Activated naive CD4-positive, alpha-beta T cell (primary cell): ENCODE measurements at regions not wholly inside any gene's neighbourhood (a gene's known extent, or its start where the extent isn't known, plus 50 kb on each side); places are given as distances from the start of the nearest gene placed in this dataset.

Experiments
- DNase-seq, 4 experiments: peaks; one replicate each; lab custom pipeline; 2025; lab: John Stamatoyannopoulos, UW

GRCh38 chr5:165286692-165287091 lies 1781.3 kb downstream of the MAT2B start:
- DNase-seq, result no peak

- DNase-seq, result no peak
These were observed 1785.1 kb downstream of the MAT2B start for GRCh38 chr5:165290535-165290934.

GRCh38 chr5:165296401-165297130 lies 1791.1 kb downstream of the MAT2B start:
- no peak for DNase-seq

GRCh38 chr5:165304193-165304827 lies 1798.9 kb downstream of the MAT2B start:
- DNase-seq, result no peak

- no peak for DNase-seq
These were observed 1800.2 kb downstream of the MAT2B start for GRCh38 chr5:165305596-165305995.

- DNase-seq, result no peak
These were observed 1804.0 kb downstream of the MAT2B start for GRCh38 chr5:165309446-165309845.

- no peak for DNase-seq
These were observed 1804.6 kb downstream of the MAT2B start for GRCh38 chr5:165310031-165310430.

- no peak for DNase-seq
These were observed 1816.5 kb downstream of the MAT2B start for GRCh38 chr5:165321912-165322311.

- no peak for DNase-seq
These were observed 1819.8 kb downstream of the MAT2B start for GRCh38 chr5:165325221-165325620.

GRCh38 chr5:165327631-165328030 lies 1822.2 kb downstream of the MAT2B start:
- no peak for DNase-seq

- no peak for DNase-seq
These were observed 1823.4 kb downstream of the MAT2B start for GRCh38 chr5:165328846-165329245.

- DNase-seq, result no peak
These were observed 1828.2 kb downstream of the MAT2B start for GRCh38 chr5:165333623-165334022.

GRCh38 chr5:165334201-165334600 lies 1828.8 kb downstream of the MAT2B start:
- DNase-seq, result no peak

GRCh38 chr5:165349735-165350134 lies 1844.3 kb downstream of the MAT2B start:
- no peak for DNase-seq

GRCh38 chr5:165351342-165351741 lies 1845.9 kb downstream of the MAT2B start:
- DNase-seq, result no peak

GRCh38 chr5:165360366-165360765 lies 1854.9 kb downstream of the MAT2B start:
- no peak for DNase-seq

- no peak for DNase-seq
These were observed 1855.5 kb downstream of the MAT2B start for GRCh38 chr5:165360784-165361542.

- DNase-seq, result no peak
These were observed 1864.8 kb downstream of the MAT2B start for GRCh38 chr5:165370233-165370632.

GRCh38 chr5:165370794-165371193 lies 1865.4 kb downstream of the MAT2B start:
- no peak for DNase-seq

GRCh38 chr5:165375201-165375600 lies 1869.8 kb downstream of the MAT2B start:
- no peak for DNase-seq

- DNase-seq, result no peak
These were observed 1888.4 kb downstream of the MAT2B start for GRCh38 chr5:165393839-165394238.

- no peak for DNase-seq
These were observed 1892.1 kb downstream of the MAT2B start for GRCh38 chr5:165397516-165397915.

- DNase-seq, result no peak
These were observed 1894.7 kb downstream of the MAT2B start for GRCh38 chr5:165400086-165400485.
